Cardiac muscle cell (in vitro differentiated cells and primary cell): ENCODE measurements at regions not wholly inside any gene's neighbourhood (a gene's known extent, or its start where the extent isn't known, plus 50 kb on each side); places are given as distances from the start of the nearest gene placed in this dataset.

Experiments
- DNase-seq, 2 donors: peaks; one replicate each; pipeline versions ENCODE4 v3.0.0 to v3.0.0-alpha.2; 2010 to 2017; ENCODE audit warnings: low read depth in 1 of 2, low spot score in 1 of 2
- H3K27ac ChIP-seq: fragments of 200-600 bp; sonication (generic); 2 replicates; pipeline ENCODE4 v1.5.1; 2016
- H3K27me3 ChIP-seq: fragments of 200-600 bp; sonication (generic); 2 replicates; pipeline ENCODE4 v1.6.0; 2016; ENCODE audit warnings: control low read depth
- H3K36me3 ChIP-seq: fragments of 200-600 bp; sonication (generic); 2 replicates; pipeline ENCODE4 v1.5.1; 2016; ENCODE audit warnings: control low read depth
- H3K4me1 ChIP-seq: fragments of 200-600 bp; sonication (generic); 2 replicates; pipeline ENCODE4 v1.8.1; 2017; ENCODE audit warnings: low read depth, mild to moderate bottlenecking, mixed run types
- H3K4me3 ChIP-seq: fragments of 200-600 bp; sonication (generic); 2 replicates; pipeline ENCODE4 v1.5.1; 2016; ENCODE audit warnings: mild to moderate bottlenecking
- H3K9me3 ChIP-seq: fragments of 200-600 bp; sonication (generic); 2 replicates; pipeline ENCODE4 v1.5.1; 2017; ENCODE audit warnings: low read depth, mild to moderate bottlenecking, control low read depth
- CTCF ChIP-seq: IDR thresholded peaks from 2 replicates; pipeline ENCODE4 v1.5.1; 2012; ENCODE audit warnings: low read depth, mild to moderate bottlenecking, low read length

- Histone ChIP-seq H3K36me3 (no peaks in the 10 kb centered on the region), H3K4me1 (no peaks in the 10 kb centered on the region), H3K27me3 (peaks cover 4% of the 10 kb centered on the region), H3K27ac (no peak overlapping the region), H3K9me3 (no peaks in the 10 kb centered on the region), H3K4me3 (no peak overlapping the region)
- DNase-seq, result no peak
- no peak for TF ChIP-seq CTCF
Observed at GRCh38 chr14:53441789-53442188, 288.7 kb upstream of the DDHD1 start.

DNA sequence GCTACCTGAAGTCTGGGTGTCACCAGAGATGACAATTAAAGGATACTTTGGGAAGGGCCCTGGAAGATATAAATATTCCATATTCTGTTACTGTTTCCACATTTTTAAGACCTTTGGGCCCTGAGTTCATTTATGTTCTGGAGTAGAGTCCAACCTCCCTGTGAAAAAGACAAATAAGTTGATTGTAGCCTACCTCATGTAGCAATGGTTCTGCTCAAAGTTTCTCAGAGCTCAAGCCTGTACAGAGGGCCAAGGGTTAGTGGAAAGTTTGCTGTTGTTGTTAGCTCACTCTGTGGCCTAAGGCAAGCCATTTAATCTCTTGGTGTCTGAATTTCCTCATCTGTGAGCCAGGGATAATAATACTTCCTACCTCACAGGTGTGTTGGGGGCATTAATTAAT is 284.7 kb upstream of the DDHD1 start:
- Histone ChIP-seq H3K36me3 (no peaks in the 10 kb centered on the region), H3K27ac (no peak overlapping the region), H3K4me1 (peaks cover 6% of the 10 kb centered on the region), H3K4me3 (no peak overlapping the region), H3K9me3 (no peaks in the 10 kb centered on the region), H3K27me3 (peaks cover 2% of the 10 kb centered on the region)
- no peak for TF ChIP-seq CTCF
- DNase-seq, result no peak

DNA sequence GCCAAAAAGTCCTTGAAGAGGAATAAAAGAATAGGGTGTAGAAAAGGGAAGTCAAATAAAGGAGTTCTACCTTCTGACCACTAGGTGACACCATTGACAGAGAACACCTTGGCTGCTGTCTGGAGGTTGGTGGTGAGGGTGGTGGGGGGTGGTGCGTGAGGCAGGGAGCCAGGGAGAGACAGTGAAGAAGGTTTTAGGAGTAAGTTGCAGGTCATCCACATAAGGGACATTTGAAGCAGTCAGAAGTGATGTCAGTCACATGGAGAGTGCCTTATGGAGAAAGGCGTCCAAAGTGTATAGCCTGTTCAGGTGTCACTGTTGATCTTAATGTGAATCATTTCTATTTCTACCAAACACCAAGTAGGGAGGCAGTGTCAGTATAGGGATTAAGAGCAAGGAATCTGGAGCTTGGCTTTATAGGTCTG is 279.3 kb upstream of the DDHD1 start:
- no peak overlapping the region for H3K4me3 ChIP-seq
- H3K27ac ChIP-seq, result no peak overlapping the region
- peaks cover 6% of the 10 kb centered on the region for H3K4me1 ChIP-seq
- no peaks in the 10 kb centered on the region for H3K36me3 ChIP-seq
- peak; percentile 64 for TF ChIP-seq CTCF
- no peaks in the 10 kb centered on the region for H3K9me3 ChIP-seq
- DNase-seq, result peak; percentile 52 to 66
- H3K27me3 ChIP-seq, result peaks cover 2% of the 10 kb centered on the region

DNA sequence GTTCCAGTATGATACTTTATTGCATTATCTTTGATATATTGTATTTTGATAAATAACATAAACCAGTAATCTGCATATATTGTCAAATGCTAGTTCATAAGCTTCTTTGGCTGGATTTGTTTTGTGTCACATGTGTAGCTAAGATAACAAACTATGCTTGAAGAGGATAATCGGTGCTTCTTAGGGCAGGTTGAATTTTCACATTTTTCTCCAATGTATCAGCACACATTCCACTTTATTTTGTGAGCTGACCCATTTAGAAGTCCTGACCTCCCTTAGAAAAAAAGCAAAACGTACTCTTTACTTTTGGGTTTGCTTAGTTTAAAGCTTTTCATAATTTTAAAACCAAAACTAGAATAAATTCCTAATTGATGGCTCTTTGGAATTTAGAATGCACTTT is 277.7 kb upstream of the DDHD1 start:
- no peaks in the 10 kb centered on the region for H3K36me3 ChIP-seq
- no peak overlapping the region for H3K4me3 ChIP-seq
- no peak for DNase-seq
- H3K27ac ChIP-seq, result no peak overlapping the region
- no peaks in the 10 kb centered on the region for H3K9me3 ChIP-seq
- no peaks in the 10 kb centered on the region for H3K27me3 ChIP-seq
- peaks cover 6% of the 10 kb centered on the region for H3K4me1 ChIP-seq
- TF ChIP-seq CTCF, result no peak

DNA sequence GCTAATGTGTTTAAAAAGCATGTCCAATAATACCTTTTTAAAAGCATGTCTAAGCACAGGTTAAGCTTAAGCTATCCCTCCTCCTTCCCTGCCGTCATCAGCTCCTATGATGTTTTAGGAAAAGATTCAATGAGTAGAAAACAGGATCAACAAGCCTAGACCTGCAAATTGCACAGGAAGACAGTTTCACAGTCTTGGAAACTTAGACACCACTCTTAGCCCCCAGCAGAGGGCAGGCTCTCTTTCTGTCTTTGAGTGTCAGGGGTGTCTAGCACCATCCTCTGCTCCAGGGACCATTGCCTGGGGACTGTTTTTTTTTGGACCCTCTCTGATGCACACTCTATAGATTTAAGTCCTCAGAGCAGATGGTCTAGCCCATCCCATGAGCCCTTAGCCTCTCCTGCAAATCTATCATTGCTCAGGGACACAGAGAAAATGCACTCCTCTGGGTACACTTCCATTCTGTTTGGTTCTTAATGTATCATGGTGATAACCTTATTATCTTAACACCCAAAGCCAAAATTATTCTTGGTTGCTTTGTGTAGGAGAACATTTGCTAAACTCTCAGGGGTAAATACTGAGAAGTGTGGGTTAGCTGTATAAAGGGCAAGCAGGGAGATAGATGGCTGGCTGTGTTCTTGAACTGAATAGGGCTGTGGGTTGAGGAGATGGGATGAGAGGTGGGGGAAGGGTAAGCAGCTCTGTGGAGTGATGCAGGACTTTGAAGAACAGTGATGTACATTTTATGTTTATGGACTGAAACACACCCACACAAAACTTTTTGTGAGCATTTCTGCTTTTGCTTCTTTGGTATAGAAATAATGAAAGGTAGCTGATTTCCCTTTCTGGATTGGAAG is 259.9 kb upstream of the DDHD1 start:
- Histone ChIP-seq H3K4me1 (no peaks in the 10 kb centered on the region), H3K27me3 (no peaks in the 10 kb centered on the region), H3K4me3 (no peak overlapping the region), H3K36me3 (no peaks in the 10 kb centered on the region), H3K9me3 (no peaks in the 10 kb centered on the region), H3K27ac (no peak overlapping the region)
- peak; percentile 24 to 27 for DNase-seq
- TF ChIP-seq CTCF, result peak; percentile 66
